NCI-H2107 treated with DMSO at 0.1 percent for 48 hours (cell line): ENCODE measurements at regions not wholly inside any gene's neighbourhood (a gene's known extent, or its start where the extent isn't known, plus 50 kb on each side); places are given as distances from the start of the nearest gene placed in this dataset.
A peak's percentile ranks its signal among the peaks of the same experiment; 100 is the strongest.

Experiments used
- DNase-seq: peaks from one replicate; lab custom pipeline; 2025; ENCODE audit not compliant: unreplicated experiment; lab: John Stamatoyannopoulos, UW

- peak; percentile 11 for DNase-seq
Observed at GRCh38 chr9:26326563-26326962, 566.0 kb downstream of the CAAP1 start.

- no peak for DNase-seq
Observed at GRCh38 chr9:26325444-26325829, 567.2 kb downstream of the CAAP1 start.

- no peak for DNase-seq
Observed at GRCh38 chr9:26324786-26325443, 567.7 kb downstream of the CAAP1 start.

- no peak for DNase-seq
Observed at GRCh38 chr9:26321935-26322334, 570.7 kb downstream of the CAAP1 start.

GRCh38 chr9:26319859-26320258 is 572.7 kb downstream of the CAAP1 start:
- DNase-seq = no peak

- DNase-seq = no peak
Observed at GRCh38 chr9:26313108-26313507, 579.5 kb downstream of the CAAP1 start.

- no peak for DNase-seq
Observed at GRCh38 chr9:26311463-26311995, 581.1 kb downstream of the CAAP1 start.

- DNase-seq = peak; percentile 17
Observed at GRCh38 chr9:26310294-26310693, 582.3 kb downstream of the CAAP1 start.

- DNase-seq = no peak
Observed at GRCh38 chr9:26308328-26308727, 584.3 kb downstream of the CAAP1 start.

- DNase-seq = no peak
Observed at GRCh38 chr9:26301659-26302058, 590.9 kb downstream of the CAAP1 start.

GRCh38 chr9:26301046-26301445 is 591.6 kb downstream of the CAAP1 start:
- no peak for DNase-seq

- no peak for DNase-seq
Observed at GRCh38 chr9:26296910-26297572, 595.6 kb downstream of the CAAP1 start.

GRCh38 chr9:26292943-26293342 is 599.7 kb downstream of the CAAP1 start:
- no peak for DNase-seq

- no peak for DNase-seq
Observed at GRCh38 chr9:26271495-26272122, 593.4 kb upstream of the TUSC1 start.

- DNase-seq = no peak
Observed at GRCh38 chr9:26266146-26266793, 588.0 kb upstream of the TUSC1 start.

- no peak for DNase-seq
Observed at GRCh38 chr9:26264709-26265601, 586.7 kb upstream of the TUSC1 start.

- no peak for DNase-seq
Observed at GRCh38 chr9:26263478-26263877, 585.2 kb upstream of the TUSC1 start.

- no peak for DNase-seq
Observed at GRCh38 chr9:26262421-26263107, 584.3 kb upstream of the TUSC1 start.

- DNase-seq = no peak
Observed at GRCh38 chr9:26261503-26262330, 583.5 kb upstream of the TUSC1 start.
